NCI-H2107 treated with DMSO at 0.1 percent for 48 hours (cell line): ENCODE measurements at regions not wholly inside any gene's neighbourhood (a gene's known extent, or its start where the extent isn't known, plus 50 kb on each side); places are given as distances from the start of the nearest gene placed in this dataset.
"Not testable (repeated sequence)": the region's sequence is repeated elsewhere in the genome, so short reads cannot be mapped to it uniquely, and the experiment has no call there.

Source experiments
- DNase-seq: peaks from one replicate; lab custom pipeline; 2025; ENCODE audit not compliant: unreplicated experiment; lab: John Stamatoyannopoulos, UW

- DNase-seq: not testable (repeated sequence)
Measured at GRCh38 chr2:111315188-111315917, 194.6 kb downstream of the BCL2L11 start.

- not testable (repeated sequence) for DNase-seq
Measured at GRCh38 chr2:111316221-111316741, 195.6 kb downstream of the BCL2L11 start.

GRCh38 chr2:111316881-111317549 is 196.3 kb downstream of the BCL2L11 start:
- DNase-seq: not testable (repeated sequence)

- DNase-seq: not testable (repeated sequence)
Measured at GRCh38 chr2:111319552-111319951, 198.8 kb downstream of the BCL2L11 start.

GRCh38 chr2:111320264-111320663 is 199.6 kb downstream of the BCL2L11 start:
- DNase-seq: not testable (repeated sequence)

GRCh38 chr2:111320965-111321364 is 200.3 kb downstream of the BCL2L11 start:
- DNase-seq: not testable (repeated sequence)

- DNase-seq: not testable (repeated sequence)
Measured at GRCh38 chr2:111323384-111323783, 202.7 kb downstream of the BCL2L11 start.

- not testable (repeated sequence) for DNase-seq
Measured at GRCh38 chr2:111327726-111328125, 207.0 kb downstream of the BCL2L11 start.

- DNase-seq: not testable (repeated sequence)
Measured at GRCh38 chr2:111329309-111329708, 208.6 kb downstream of the BCL2L11 start.

GRCh38 chr2:111331099-111331724 is 210.5 kb downstream of the BCL2L11 start:
- DNase-seq: not testable (repeated sequence)

GRCh38 chr2:111335220-111335907 is 214.7 kb downstream of the BCL2L11 start:
- not testable (repeated sequence) for DNase-seq

- not testable (repeated sequence) for DNase-seq
Measured at GRCh38 chr2:111338474-111338873, 217.8 kb downstream of the BCL2L11 start.

GRCh38 chr2:111339476-111339875 is 218.8 kb downstream of the BCL2L11 start:
- not testable (repeated sequence) for DNase-seq

GRCh38 chr2:111344590-111344989 is 223.9 kb downstream of the BCL2L11 start:
- DNase-seq: not testable (repeated sequence)

- DNase-seq: not testable (repeated sequence)
Measured at GRCh38 chr2:111345439-111345838, 224.7 kb downstream of the BCL2L11 start.

GRCh38 chr2:111346018-111346930 is 225.6 kb downstream of the BCL2L11 start:
- not testable (repeated sequence) for DNase-seq

GRCh38 chr2:111347695-111348094 is 227.0 kb downstream of the BCL2L11 start:
- not testable (repeated sequence) for DNase-seq

GRCh38 chr2:111348316-111348715 is 227.6 kb downstream of the BCL2L11 start:
- not testable (repeated sequence) for DNase-seq

GRCh38 chr2:111355022-111355817 is 234.5 kb downstream of the BCL2L11 start:
- DNase-seq: not testable (repeated sequence)
